M059J (cell line): ENCODE measurements at regions not wholly inside any gene's neighbourhood (a gene's known extent, or its start where the extent isn't known, plus 50 kb on each side); places are given as distances from the start of the nearest gene placed in this dataset.
A peak's percentile ranks its signal among the peaks of the same experiment; 100 is the strongest.
"Not testable (repeated sequence)": the region's sequence is repeated elsewhere in the genome, so short reads cannot be mapped to it uniquely, and the experiment has no call there.

Source experiments
- DNase-seq: peaks from one replicate; pipeline ENCODE4 v3.0.0-alpha.2; 2012; ENCODE audit warnings: low read depth

- no peak for DNase-seq
Measured at GRCh38 chr16:85202631-85203461, 90.6 kb upstream of the CIBAR2 start.

GRCh38 chr16:85203462-85203813, 91.2 kb upstream of the CIBAR2 start:
- no peak for DNase-seq

- no peak for DNase-seq
Measured at GRCh38 chr16:85204242-85205010, 92.2 kb upstream of the CIBAR2 start.

GRCh38 chr16:85205257-85205656, 93.0 kb upstream of the CIBAR2 start:
- DNase-seq, result not testable (repeated sequence)

- peak; percentile 40 for DNase-seq
Measured at GRCh38 chr16:85205747-85206471, 93.6 kb upstream of the CIBAR2 start.

GRCh38 chr16:85206472-85207356, 94.4 kb upstream of the CIBAR2 start:
- DNase-seq, result peak; percentile 45

GRCh38 chr16:85207357-85207921, 95.2 kb upstream of the CIBAR2 start:
- DNase-seq, result no peak

- DNase-seq, result no peak
Measured at GRCh38 chr16:85208181-85208580, 95.9 kb upstream of the CIBAR2 start.

GRCh38 chr16:85208643-85209520, 96.6 kb upstream of the CIBAR2 start:
- no peak for DNase-seq

- DNase-seq, result no peak
Measured at GRCh38 chr16:85209526-85210121, 97.4 kb upstream of the CIBAR2 start.

GRCh38 chr16:85210423-85211169, 98.3 kb upstream of the CIBAR2 start:
- peak; percentile 84 for DNase-seq

GRCh38 chr16:85211271-85211801, 99.1 kb upstream of the CIBAR2 start:
- peak; percentile 74 for DNase-seq

- no peak for DNase-seq
Measured at GRCh38 chr16:85213926-85214675, 101.8 kb upstream of the CIBAR2 start.

- DNase-seq, result no peak
Measured at GRCh38 chr16:85215478-85216118, 103.3 kb upstream of the CIBAR2 start.

GRCh38 chr16:85216522-85217375, 104.5 kb upstream of the CIBAR2 start:
- DNase-seq, result no peak

GRCh38 chr16:85220125-85220839, 108.0 kb upstream of the CIBAR2 start:
- peak; percentile 83 for DNase-seq
